ENCODE measurements at regions not wholly inside any gene's neighbourhood (a gene's known extent, or its start where the extent isn't known, plus 50 kb on each side); places are given as distances from the start of the nearest gene placed in this dataset.

GRCh38 chr11:27861706-27862430 is 161.6 kb upstream of the BDNF start:
- ChIA-PET CTCF (no interaction called here), POLR2A (no interaction called here), RAD21 (ENCODE audit: low non-redundant PET in 1 of 2, low total read pairs in 2 of 2, uncharacterized antibody in 2 of 2, unreplicated experiment in 2 of 2) (no interaction called here)
- Histone ChIP-seq H2AFZ (ENCODE audit: low read depth, low read length, poor library complexity, severe bottlenecking) (peak overlapping the region; percentile 11), H3K27ac (ENCODE audit: low read depth, low read length) (no peak overlapping the region), H3K9me3 (ENCODE audit: control insufficient read depth in 1 of 2, insufficient read depth in 1 of 2, low read depth in 1 of 2, low read length in 2 of 2) (no peaks in the 10 kb centered on the region), H4K20me1 (ENCODE audit: insufficient read depth) (no peaks in the 10 kb centered on the region), H3K4me2 (ENCODE audit: low read length) (peak overlapping the region; percentile 26), H3K36me3 (ENCODE audit: control insufficient read depth in 1 of 2, insufficient read depth in 2 of 2, low read length in 2 of 2) (no peaks in the 10 kb centered on the region), H3K4me1 (ENCODE audit: control insufficient read depth in 1 of 2, insufficient read depth in 2 of 2, low read length in 2 of 2) (peaks cover 0 to 25% of the 10 kb centered on the region in 2 experiments; a peak in 2 of 4 replicates), H3K4me3 (replicated peaks in 1 of 2; ENCODE audit: low read depth in 1 of 2, low read length in 2 of 2) (no peak overlapping the region), H3K79me2 (ENCODE audit: insufficient read depth, low read length) (no peaks in the 10 kb centered on the region), H3K27me3 (ENCODE audit: insufficient read depth, low read length) (no peaks in the 10 kb centered on the region), H3K9me2 (ENCODE audit: insufficient read depth) (no peaks in the 10 kb centered on the region), H3K9ac (ENCODE audit: low read length) (no peak overlapping the region)
- ATAC-seq, result peak; percentile 49
- no TSS peak for BruUV-seq (replicated peaks)
- intact Hi-C loops (cut with micrococcal nuclease), result no loop called here
- peak; percentile 50 for TF ChIP-seq CEBPB (IDR thresholded peaks at IDR 0.05; ENCODE audit: low read depth)
- TF ChIP-seq EZH2phosphoT487 (IDR thresholded peaks at IDR 0.05; ENCODE audit: borderline replicate concordance), result no peak
- peak; percentile 44; the same call in 1 of the 2 replicates for TF ChIP-seq CBX3 (IDR thresholded peaks at IDR 0.05; ENCODE audit: low read depth)
- peak; percentile 74 for TF ChIP-seq FOSL1 (IDR thresholded peaks at IDR 0.05; ENCODE audit: low read depth)
- TF ChIP-seq SP1 (IDR thresholded peaks at IDR 0.05; ENCODE audit: low read depth), result peak; percentile 54
- peak; percentile 47; the same call in 1 of the 2 replicates for TF ChIP-seq JUND (IDR thresholded peaks at IDR 0.05)
- no peak for TF ChIP-seq ZNF274 (IDR thresholded peaks at IDR 0.05; ENCODE audit: low read depth, low read length)
- no peak for DNase-seq (ENCODE audit: low read depth, low spot score)

GRCh38 chr11:27860811-27861210 is 160.6 kb upstream of the BDNF start:
- Histone ChIP-seq H3K9me3 (ENCODE audit: control insufficient read depth in 1 of 2, insufficient read depth in 1 of 2, low read depth in 1 of 2, low read length in 2 of 2) (no peaks in the 10 kb centered on the region), H2AFZ (ENCODE audit: low read depth, low read length, poor library complexity, severe bottlenecking) (no peak overlapping the region), H3K79me2 (ENCODE audit: insufficient read depth, low read length) (no peaks in the 10 kb centered on the region), H3K9me2 (ENCODE audit: insufficient read depth) (no peaks in the 10 kb centered on the region), H3K4me2 (ENCODE audit: low read length) (no peak overlapping the region), H4K20me1 (ENCODE audit: insufficient read depth) (no peaks in the 10 kb centered on the region), H3K27me3 (ENCODE audit: insufficient read depth, low read length) (no peaks in the 10 kb centered on the region), H3K36me3 (ENCODE audit: control insufficient read depth in 1 of 2, insufficient read depth in 2 of 2, low read length in 2 of 2) (no peaks in the 10 kb centered on the region), H3K9ac (ENCODE audit: low read length) (no peak overlapping the region), H3K27ac (ENCODE audit: low read depth, low read length) (no peak overlapping the region), H3K4me3 (replicated peaks in 1 of 2; ENCODE audit: low read depth in 1 of 2, low read length in 2 of 2) (no peak overlapping the region), H3K4me1 (ENCODE audit: control insufficient read depth in 1 of 2, insufficient read depth in 2 of 2, low read length in 2 of 2) (peaks cover 0 to 25% of the 10 kb centered on the region in 2 experiments; a peak in 2 of 4 replicates)
- ChIA-PET RAD21 (ENCODE audit: low non-redundant PET in 1 of 2, low total read pairs in 2 of 2, uncharacterized antibody in 2 of 2, unreplicated experiment in 2 of 2) (no interaction called here), CTCF (no interaction called here), POLR2A (no interaction called here)
- DNase-seq (ENCODE audit: low read depth, low spot score), result no peak
- no TSS peak for BruUV-seq (replicated peaks)
- no peak for ATAC-seq
- intact Hi-C loops (cut with micrococcal nuclease), result no loop called here
- TF ChIP-seq CBX3 (IDR thresholded peaks at IDR 0.05; ENCODE audit: low read depth) (no peak), SP1 (IDR thresholded peaks at IDR 0.05; ENCODE audit: low read depth) (no peak), TCF7L2 (IDR thresholded peaks at IDR 0.05; ENCODE audit: borderline replicate concordance, extremely low read depth, insufficient read depth, insufficient read length) (no peak), YY1 (IDR thresholded peaks at IDR 0.05; ENCODE audit: extremely low read depth, insufficient replicate concordance, low read depth, low read length) (no peak), POLR2AphosphoS5 (IDR thresholded peaks at IDR 0.05; ENCODE audit: low read depth, low read length) (no peak), SRF (IDR thresholded peaks at IDR 0.05; ENCODE audit: low read depth) (no peak), ATF3 (IDR thresholded peaks at IDR 0.05) (no peak), ZBTB33 (IDR thresholded peaks at IDR 0.05; ENCODE audit: extremely low read depth, insufficient replicate concordance, low read length) (no peak), EZH2phosphoT487 (IDR thresholded peaks at IDR 0.05; ENCODE audit: borderline replicate concordance) (no peak), ZFX (IDR thresholded peaks at IDR 0.05) (no peak), JUND (IDR thresholded peaks at IDR 0.05) (no peak), CEBPB (IDR thresholded peaks at IDR 0.05; ENCODE audit: low read depth) (no peak)
